Liver (tissue), 2 donors: ENCODE measurements at regions not wholly inside any gene's neighbourhood (a gene's known extent, or its start where the extent isn't known, plus 50 kb on each side); places are given as distances from the start of the nearest gene placed in this dataset.

ENCODE experiments used
- CTCF ChIP-seq: fragments of 150-350 bp; IDR thresholded peaks from 2 replicates; pipeline ENCODE4 v1.5.1; 2017; ENCODE audit warnings: improper control_type of control experiment, low read depth, low read length; ENCODE audit not compliant: missing input control
- TF ChIP-seq, protein P1 (sequence below): IDR thresholded peaks from 2 replicates; pipeline ENCODE4 v1.6.1; 2016; ENCODE audit warnings: antibody characterized with exemption, mild to moderate bottlenecking
- donor health status: healthy.

DNA sequence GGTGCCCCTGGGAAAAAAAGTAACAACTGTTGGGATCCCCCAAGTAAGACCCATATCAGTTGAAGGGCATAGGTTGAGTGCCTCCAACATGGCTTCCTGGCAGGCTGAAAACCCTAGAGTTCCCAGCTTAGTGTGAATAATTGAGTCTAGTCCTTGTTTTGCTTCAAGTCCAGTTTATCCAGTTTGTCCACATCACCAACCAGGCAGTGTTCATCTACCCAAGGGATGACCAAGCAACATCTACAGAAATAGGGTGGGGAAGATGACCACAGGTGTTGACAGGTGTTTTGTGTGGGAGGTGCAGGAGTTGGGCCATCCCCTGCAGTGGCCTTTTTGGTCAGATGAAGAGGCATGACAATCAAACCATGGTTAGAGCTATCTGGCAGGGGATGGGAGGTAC is 54.3 kb upstream of the ERO1B start:
- TF ChIP-seq, protein P1, sequence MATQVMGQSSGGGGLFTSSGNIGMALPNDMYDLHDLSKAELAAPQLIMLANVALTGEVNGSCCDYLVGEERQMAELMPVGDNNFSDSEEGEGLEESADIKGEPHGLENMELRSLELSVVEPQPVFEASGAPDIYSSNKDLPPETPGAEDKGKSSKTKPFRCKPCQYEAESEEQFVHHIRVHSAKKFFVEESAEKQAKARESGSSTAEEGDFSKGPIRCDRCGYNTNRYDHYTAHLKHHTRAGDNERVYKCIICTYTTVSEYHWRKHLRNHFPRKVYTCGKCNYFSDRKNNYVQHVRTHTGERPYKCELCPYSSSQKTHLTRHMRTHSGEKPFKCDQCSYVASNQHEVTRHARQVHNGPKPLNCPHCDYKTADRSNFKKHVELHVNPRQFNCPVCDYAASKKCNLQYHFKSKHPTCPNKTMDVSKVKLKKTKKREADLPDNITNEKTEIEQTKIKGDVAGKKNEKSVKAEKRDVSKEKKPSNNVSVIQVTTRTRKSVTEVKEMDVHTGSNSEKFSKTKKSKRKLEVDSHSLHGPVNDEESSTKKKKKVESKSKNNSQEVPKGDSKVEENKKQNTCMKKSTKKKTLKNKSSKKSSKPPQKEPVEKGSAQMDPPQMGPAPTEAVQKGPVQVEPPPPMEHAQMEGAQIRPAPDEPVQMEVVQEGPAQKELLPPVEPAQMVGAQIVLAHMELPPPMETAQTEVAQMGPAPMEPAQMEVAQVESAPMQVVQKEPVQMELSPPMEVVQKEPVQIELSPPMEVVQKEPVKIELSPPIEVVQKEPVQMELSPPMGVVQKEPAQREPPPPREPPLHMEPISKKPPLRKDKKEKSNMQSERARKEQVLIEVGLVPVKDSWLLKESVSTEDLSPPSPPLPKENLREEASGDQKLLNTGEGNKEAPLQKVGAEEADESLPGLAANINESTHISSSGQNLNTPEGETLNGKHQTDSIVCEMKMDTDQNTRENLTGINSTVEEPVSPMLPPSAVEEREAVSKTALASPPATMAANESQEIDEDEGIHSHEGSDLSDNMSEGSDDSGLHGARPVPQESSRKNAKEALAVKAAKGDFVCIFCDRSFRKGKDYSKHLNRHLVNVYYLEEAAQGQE = no peak
- no peak for TF ChIP-seq CTCF
